ENCODE measurements at regions not wholly inside any gene's neighbourhood (a gene's known extent, or its start where the extent isn't known, plus 50 kb on each side); places are given as distances from the start of the nearest gene placed in this dataset.

DNA sequence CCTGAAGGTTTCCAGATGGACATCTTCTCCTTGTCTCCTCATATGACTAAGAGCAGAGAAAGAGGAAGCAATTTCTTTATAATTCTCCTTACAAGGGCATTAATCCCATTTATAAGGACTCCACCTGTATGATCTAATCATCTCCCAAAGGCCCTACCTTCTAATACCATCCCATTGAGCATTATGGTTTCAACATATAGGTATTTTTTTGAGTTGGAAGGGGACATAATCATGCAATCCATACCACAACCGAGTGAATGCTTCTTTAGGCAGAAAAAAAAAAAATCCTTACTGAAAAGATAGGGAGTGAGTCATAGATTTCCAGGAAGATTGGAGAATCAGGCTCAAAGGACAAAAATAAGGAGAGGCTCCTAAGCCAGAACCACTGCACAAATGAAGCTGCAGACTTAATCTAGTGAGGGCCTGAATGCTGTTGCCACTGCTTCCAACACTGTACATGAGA is 312.5 kb upstream of the HS3ST1 start:
- no peak overlapping the region for H3K27ac ChIP-seq (ENCODE audit: extremely low read length, insufficient read depth, low read length)
- POLR2A ChIA-PET = no interaction called here
- in situ Hi-C loops (cut with HindIII; ENCODE audit: extremely low pct_ligation_motif_present, low pct_unique_long_range_greater_than_20kb) = no loop called here

More for the DNA sequence above, 312.5 kb upstream of the HS3ST1 start:
- TF ChIP-seq, protein P1, sequence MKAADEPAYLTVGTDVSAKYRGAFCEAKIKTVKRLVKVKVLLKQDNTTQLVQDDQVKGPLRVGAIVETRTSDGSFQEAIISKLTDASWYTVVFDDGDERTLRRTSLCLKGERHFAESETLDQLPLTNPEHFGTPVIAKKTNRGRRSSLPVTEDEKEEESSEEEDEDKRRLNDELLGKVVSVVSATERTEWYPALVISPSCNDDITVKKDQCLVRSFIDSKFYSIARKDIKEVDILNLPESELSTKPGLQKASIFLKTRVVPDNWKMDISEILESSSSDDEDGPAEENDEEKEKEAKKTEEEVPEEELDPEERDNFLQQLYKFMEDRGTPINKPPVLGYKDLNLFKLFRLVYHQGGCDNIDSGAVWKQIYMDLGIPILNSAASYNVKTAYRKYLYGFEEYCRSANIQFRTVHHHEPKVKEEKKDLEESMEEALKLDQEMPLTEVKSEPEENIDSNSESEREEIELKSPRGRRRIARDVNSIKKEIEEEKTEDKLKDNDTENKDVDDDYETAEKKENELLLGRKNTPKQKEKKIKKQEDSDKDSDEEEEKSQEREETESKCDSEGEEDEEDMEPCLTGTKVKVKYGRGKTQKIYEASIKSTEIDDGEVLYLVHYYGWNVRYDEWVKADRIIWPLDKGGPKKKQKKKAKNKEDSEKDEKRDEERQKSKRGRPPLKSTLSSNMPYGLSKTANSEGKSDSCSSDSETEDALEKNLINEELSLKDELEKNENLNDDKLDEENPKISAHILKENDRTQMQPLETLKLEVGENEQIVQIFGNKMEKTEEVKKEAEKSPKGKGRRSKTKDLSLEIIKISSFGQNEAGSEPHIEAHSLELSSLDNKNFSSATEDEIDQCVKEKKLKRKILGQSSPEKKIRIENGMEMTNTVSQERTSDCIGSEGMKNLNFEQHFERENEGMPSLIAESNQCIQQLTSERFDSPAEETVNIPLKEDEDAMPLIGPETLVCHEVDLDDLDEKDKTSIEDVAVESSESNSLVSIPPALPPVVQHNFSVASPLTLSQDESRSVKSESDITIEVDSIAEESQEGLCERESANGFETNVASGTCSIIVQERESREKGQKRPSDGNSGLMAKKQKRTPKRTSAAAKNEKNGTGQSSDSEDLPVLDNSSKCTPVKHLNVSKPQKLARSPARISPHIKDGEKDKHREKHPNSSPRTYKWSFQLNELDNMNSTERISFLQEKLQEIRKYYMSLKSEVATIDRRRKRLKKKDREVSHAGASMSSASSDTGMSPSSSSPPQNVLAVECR (CRISPR knock-in tag; IDR thresholded peaks at IDR 0.05; ENCODE audit: borderline replicate concordance) = no peak
- TF ChIP-seq, protein P2, sequence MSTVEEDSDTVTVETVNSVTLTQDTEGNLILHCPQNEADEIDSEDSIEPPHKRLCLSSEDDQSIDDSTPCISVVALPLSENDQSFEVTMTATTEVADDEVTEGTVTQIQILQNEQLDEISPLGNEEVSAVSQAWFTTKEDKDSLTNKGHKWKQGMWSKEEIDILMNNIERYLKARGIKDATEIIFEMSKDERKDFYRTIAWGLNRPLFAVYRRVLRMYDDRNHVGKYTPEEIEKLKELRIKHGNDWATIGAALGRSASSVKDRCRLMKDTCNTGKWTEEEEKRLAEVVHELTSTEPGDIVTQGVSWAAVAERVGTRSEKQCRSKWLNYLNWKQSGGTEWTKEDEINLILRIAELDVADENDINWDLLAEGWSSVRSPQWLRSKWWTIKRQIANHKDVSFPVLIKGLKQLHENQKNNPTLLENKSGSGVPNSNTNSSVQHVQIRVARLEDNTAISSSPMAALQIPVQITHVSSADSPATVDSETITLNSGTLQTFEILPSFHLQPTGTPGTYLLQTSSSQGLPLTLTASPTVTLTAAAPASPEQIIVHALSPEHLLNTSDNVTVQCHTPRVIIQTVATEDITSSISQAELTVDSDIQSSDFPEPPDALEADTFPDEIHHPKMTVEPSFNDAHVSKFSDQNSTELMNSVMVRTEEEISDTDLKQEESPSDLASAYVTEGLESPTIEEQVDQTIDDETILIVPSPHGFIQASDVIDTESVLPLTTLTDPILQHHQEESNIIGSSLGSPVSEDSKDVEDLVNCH (CRISPR knock-in tag; IDR thresholded peaks at IDR 0.05) = no peak
- no peak for TF ChIP-seq ZNF83 (CRISPR knock-in tag; IDR thresholded peaks at IDR 0.05; ENCODE audit: borderline replicate concordance)
- TF ChIP-seq ZNF850 (CRISPR knock-in tag; conservative IDR thresholded peaks at IDR 0.05) = no peak
- H3K79me2 ChIP-seq (ENCODE audit: insufficient read depth, low read length) = no peaks in the 10 kb centered on the region
- H3K9ac ChIP-seq (ENCODE audit: insufficient read depth, low read depth, low read length) = no peak overlapping the region
- ATAC-seq (no peak), DNase-seq (ENCODE audit: low spot score) (no peak), FAIRE-seq (no peak)
- H4K20me1 ChIP-seq (ENCODE audit: insufficient read depth, low read length) = no peaks in the 10 kb centered on the region
- H2AFZ ChIP-seq (ENCODE audit: low read length) = no peak overlapping the region
- CTCF ChIA-PET (ENCODE audit: low intra/inter-chr PET ratio, low total read pairs) = no interaction called here
- intact Hi-C loops (cut with micrococcal nuclease; ENCODE audit: unreplicated experiment) = no loop called here
- H3K4me3 ChIP-seq (replicated peaks in 1 of 3; ENCODE audit: insufficient read depth in 1 of 3, low read depth in 2 of 3, low read length in 3 of 3) = no peak overlapping the region
- H3K4me1 ChIP-seq (ENCODE audit: insufficient read depth, low read length) = no peaks in the 10 kb centered on the region
- H3K9me3 ChIP-seq (ENCODE audit: low read length) = peaks cover 83% of the 10 kb centered on the region
- no peaks in the 10 kb centered on the region for H3K36me3 ChIP-seq (replicated peaks in 1 of 2; ENCODE audit: control insufficient read depth in 1 of 2, insufficient read depth in 2 of 2, low read length in 2 of 2)
- H3K4me2 ChIP-seq (ENCODE audit: low read depth, low read length) = no peak overlapping the region
- BruUV-seq (replicated peaks) = no TSS peak
- H3K27me3 ChIP-seq (ENCODE audit: control insufficient read depth in 1 of 2, insufficient read depth in 2 of 2, low read length in 2 of 2) = no peaks in the 10 kb centered on the region
- WGBS (ENCODE audit: low lambda C conversion rate) = 0% methylated on average over 1 of the region's 1 CpG

Measured in HepG2 (cell line).